ENCODE measurements at regions not wholly inside any gene's neighbourhood (a gene's known extent, or its start where the extent isn't known, plus 50 kb on each side); places are given as distances from the start of the nearest gene placed in this dataset.
A peak's percentile ranks its signal among the peaks of the same experiment; 100 is the strongest.
"Not testable (repeated sequence)": the region's sequence is repeated elsewhere in the genome, so short reads cannot be mapped to it uniquely, and the experiment has no call there.

DNA sequence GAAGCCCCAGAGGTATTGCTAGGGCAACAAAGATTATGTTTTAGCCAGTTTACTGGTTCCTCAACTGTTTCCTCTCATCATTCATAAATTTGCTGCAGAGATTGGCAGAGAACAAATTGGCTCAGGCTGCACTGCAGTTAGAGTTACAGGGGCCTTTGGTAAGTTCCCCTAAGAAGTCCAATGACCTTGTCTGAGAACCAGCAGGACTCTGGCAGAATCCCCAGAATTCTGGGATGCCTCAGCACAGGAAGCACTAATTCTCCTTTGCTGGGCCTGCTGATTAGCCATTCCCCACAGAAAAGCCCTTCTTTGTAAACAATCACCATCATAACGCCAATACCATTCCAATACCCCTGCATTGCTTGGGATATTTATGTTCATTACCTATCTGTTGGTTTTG is 151.3 kb downstream of the USP46 start:
- H3K9ac ChIP-seq (ENCODE audit: low read length in 2 of 2) = no peak overlapping the region
- H3K9me3 ChIP-seq (ENCODE audit: control insufficient read depth in 2 of 2, low read length in 2 of 2) = no peaks in the 10 kb centered on the region
- no peaks in the 10 kb centered on the region for H3K36me3 ChIP-seq (ENCODE audit: control insufficient read depth in 2 of 2, insufficient read depth in 2 of 2, low read length in 2 of 2)
- peak overlapping the region; percentile 24 for H3K27ac ChIP-seq (ENCODE audit: low read length)
- H3K4me3 ChIP-seq (ENCODE audit: low read length in 2 of 2) = no peak overlapping the region
- H3K27me3 ChIP-seq (ENCODE audit: control insufficient read depth in 1 of 2, insufficient read depth in 2 of 2, low read length in 2 of 2) = no peaks in the 10 kb centered on the region
- H3K4me1 ChIP-seq (ENCODE audit: control insufficient read depth, insufficient read depth, low read length) = peaks cover 6% of the 10 kb centered on the region

- Histone ChIP-seq H3K4me1 (ENCODE audit: control insufficient read depth, insufficient read depth, low read length) (peaks cover 6% of the 10 kb centered on the region), H3K9ac (ENCODE audit: low read length in 2 of 2) (no peak overlapping the region), H3K36me3 (ENCODE audit: control insufficient read depth in 2 of 2, insufficient read depth in 2 of 2, low read length in 2 of 2) (no peaks in the 10 kb centered on the region), H3K9me3 (ENCODE audit: control insufficient read depth in 2 of 2, low read length in 2 of 2) (no peaks in the 10 kb centered on the region), H3K27me3 (ENCODE audit: control insufficient read depth in 1 of 2, insufficient read depth in 2 of 2, low read length in 2 of 2) (no peaks in the 10 kb centered on the region), H3K4me3 (ENCODE audit: low read length in 2 of 2) (no peak overlapping the region), H3K27ac (ENCODE audit: low read length) (no peak overlapping the region)
Measured at GRCh38 chr4:52510939-52511565, 148.0 kb downstream of the USP46 start.

- H3K27ac ChIP-seq (ENCODE audit: low read length) = no peak overlapping the region
- no peaks in the 10 kb centered on the region for H3K27me3 ChIP-seq (ENCODE audit: control insufficient read depth in 1 of 2, insufficient read depth in 2 of 2, low read length in 2 of 2)
- H3K9me3 ChIP-seq (ENCODE audit: control insufficient read depth in 2 of 2, low read length in 2 of 2) = no peaks in the 10 kb centered on the region
- H3K36me3 ChIP-seq (ENCODE audit: control insufficient read depth in 2 of 2, insufficient read depth in 2 of 2, low read length in 2 of 2) = no peaks in the 10 kb centered on the region
- H3K4me3 ChIP-seq (ENCODE audit: low read length in 2 of 2) = no peak overlapping the region
- H3K9ac ChIP-seq (ENCODE audit: low read length in 2 of 2) = no peak overlapping the region
- peaks cover 6% of the 10 kb centered on the region for H3K4me1 ChIP-seq (ENCODE audit: control insufficient read depth, insufficient read depth, low read length)
Measured at GRCh38 chr4:52511825-52512224, 147.3 kb downstream of the USP46 start.

GRCh38 chr4:52512291-52512690 is 146.8 kb downstream of the USP46 start:
- Histone ChIP-seq H3K4me1 (ENCODE audit: control insufficient read depth, insufficient read depth, low read length) (peaks cover 6% of the 10 kb centered on the region), H3K4me3 (ENCODE audit: low read length in 2 of 2) (no peak overlapping the region), H3K27ac (ENCODE audit: low read length) (no peak overlapping the region), H3K9me3 (ENCODE audit: control insufficient read depth in 2 of 2, low read length in 2 of 2) (no peaks in the 10 kb centered on the region), H3K9ac (ENCODE audit: low read length in 2 of 2) (no peak overlapping the region), H3K27me3 (ENCODE audit: control insufficient read depth in 1 of 2, insufficient read depth in 2 of 2, low read length in 2 of 2) (no peaks in the 10 kb centered on the region), H3K36me3 (ENCODE audit: control insufficient read depth in 2 of 2, insufficient read depth in 2 of 2, low read length in 2 of 2) (no peaks in the 10 kb centered on the region)

GRCh38 chr4:52522093-52522492 is 137.0 kb downstream of the USP46 start:
- not testable (repeated sequence) for H3K9me3 ChIP-seq (ENCODE audit: control insufficient read depth in 2 of 2, low read length in 2 of 2); H3K9ac ChIP-seq (ENCODE audit: low read length in 2 of 2); H3K4me1 ChIP-seq (ENCODE audit: control insufficient read depth, insufficient read depth, low read length); H3K27me3 ChIP-seq (ENCODE audit: control insufficient read depth in 1 of 2, insufficient read depth in 2 of 2, low read length in 2 of 2); H3K27ac ChIP-seq (ENCODE audit: low read length); H3K36me3 ChIP-seq (ENCODE audit: control insufficient read depth in 2 of 2, insufficient read depth in 2 of 2, low read length in 2 of 2); H3K4me3 ChIP-seq (ENCODE audit: low read length in 2 of 2)

GRCh38 chr4:52529983-52530382 is 129.1 kb downstream of the USP46 start:
- Histone ChIP-seq H3K9me3 (ENCODE audit: control insufficient read depth in 2 of 2, low read length in 2 of 2) (no peaks in the 10 kb centered on the region), H3K4me1 (ENCODE audit: control insufficient read depth, insufficient read depth, low read length) (no peaks in the 10 kb centered on the region), H3K4me3 (ENCODE audit: low read length in 2 of 2) (no peak overlapping the region), H3K27ac (ENCODE audit: low read length) (no peak overlapping the region), H3K27me3 (ENCODE audit: control insufficient read depth in 1 of 2, insufficient read depth in 2 of 2, low read length in 2 of 2) (no peaks in the 10 kb centered on the region), H3K9ac (ENCODE audit: low read length in 2 of 2) (no peak overlapping the region), H3K36me3 (ENCODE audit: control insufficient read depth in 2 of 2, insufficient read depth in 2 of 2, low read length in 2 of 2) (no peaks in the 10 kb centered on the region)

DNA sequence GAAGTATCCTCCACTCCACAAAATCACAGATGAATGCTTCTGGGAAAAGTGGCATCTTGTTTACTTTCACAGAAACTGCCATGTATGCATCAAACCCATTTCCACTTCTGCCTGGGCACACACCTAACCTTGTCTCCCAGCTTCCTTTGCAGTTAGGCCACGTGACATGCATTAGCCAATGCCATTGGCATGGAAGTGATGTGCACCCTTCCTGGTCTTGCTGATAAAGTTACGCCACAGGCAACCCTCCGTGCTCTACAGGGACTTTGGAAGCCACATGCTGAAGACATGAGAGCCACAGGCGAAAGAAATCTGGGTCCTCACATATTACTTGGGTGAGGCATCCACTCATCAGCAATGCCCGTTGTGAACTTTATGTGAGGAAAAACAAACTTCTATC is 123.3 kb downstream of the USP46 start:
- no peak overlapping the region for H3K27ac ChIP-seq (ENCODE audit: low read length)
- no peak overlapping the region for H3K9ac ChIP-seq (ENCODE audit: low read length in 2 of 2)
- H3K9me3 ChIP-seq (ENCODE audit: control insufficient read depth in 2 of 2, low read length in 2 of 2) = peaks cover 0 to 3% of the 10 kb centered on the region in 2 donors
- no peak overlapping the region for H3K4me3 ChIP-seq (ENCODE audit: low read length in 2 of 2)
- no peaks in the 10 kb centered on the region for H3K27me3 ChIP-seq (ENCODE audit: control insufficient read depth in 1 of 2, insufficient read depth in 2 of 2, low read length in 2 of 2)
- no peaks in the 10 kb centered on the region for H3K36me3 ChIP-seq (ENCODE audit: control insufficient read depth in 2 of 2, insufficient read depth in 2 of 2, low read length in 2 of 2)
- no peaks in the 10 kb centered on the region for H3K4me1 ChIP-seq (ENCODE audit: control insufficient read depth, insufficient read depth, low read length)
